ENCODE measurements at regions not wholly inside any gene's neighbourhood (a gene's known extent, or its start where the extent isn't known, plus 50 kb on each side); places are given as distances from the start of the nearest gene placed in this dataset.
"Not testable (repeated sequence)": the region's sequence is repeated elsewhere in the genome, so short reads cannot be mapped to it uniquely, and the experiment has no call there.

DNA sequence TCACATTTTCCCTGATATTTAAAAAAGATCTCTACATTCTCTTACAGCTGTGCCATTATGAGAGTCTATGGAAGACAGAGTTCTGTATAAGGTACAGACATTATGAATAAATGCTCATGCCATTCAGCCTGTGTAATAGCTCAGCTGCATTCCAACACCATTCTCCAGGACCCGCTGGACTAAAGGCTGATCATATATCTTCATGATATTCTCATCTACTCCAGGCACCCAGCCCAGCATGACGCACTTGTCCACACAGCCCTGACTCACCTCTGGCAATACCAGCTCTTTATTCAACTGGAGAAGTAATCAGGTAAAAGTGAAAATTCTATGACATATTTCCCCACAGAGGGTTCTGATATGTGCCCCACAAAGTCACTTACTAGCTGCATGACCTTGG lies 437.5 kb upstream of the FGF16 start:
- Mint-ChIP-seq H3K27me3 (ENCODE audit: insufficient read depth, low read depth) (peaks cover 2% of the 10 kb centered on the region), H3K4me1 (peaks cover 8% of the 10 kb centered on the region), H3K27ac (no peak overlapping the region), H3K4me3 (no peak overlapping the region), H3K9me3 (peaks cover 31% of the 10 kb centered on the region), H3K36me3 (peaks cover 27% of the 10 kb centered on the region)
- no peak overlapping the region for H3K9ac ChIP-seq
- TF ChIP-seq EZH2phosphoT487 (IDR thresholded peaks at IDR 0.05) (no peak), CTCF (IDR thresholded peaks at IDR 0.05) (no peak), EZH2 (IDR thresholded peaks at IDR 0.05) (no peak)
- no peak overlapping the region for H3K4me2 ChIP-seq
- H2AFZ ChIP-seq (replicated peaks) = no peak overlapping the region
- no peak overlapping the region for H3K4me3 ChIP-seq
- peaks cover 12% of the 10 kb centered on the region for H3F3A ChIP-seq (ENCODE audit: low read depth)
- no peaks in the 10 kb centered on the region for H3K9me3 ChIP-seq (ENCODE audit: low read depth)
- no peaks in the 10 kb centered on the region for H3K27me3 ChIP-seq
- DNase-seq (ENCODE audit: low spot score) = no peak
- H3K79me2 ChIP-seq (ENCODE audit: low read depth) = peaks cover 43% of the 10 kb centered on the region
- H3K4me1 ChIP-seq = peaks cover 14% of the 10 kb centered on the region
- no peaks in the 10 kb centered on the region for H4K20me1 ChIP-seq (ENCODE audit: low read depth)
- H3K27ac ChIP-seq = no peak overlapping the region
- no peaks in the 10 kb centered on the region for H3K36me3 ChIP-seq

DNA sequence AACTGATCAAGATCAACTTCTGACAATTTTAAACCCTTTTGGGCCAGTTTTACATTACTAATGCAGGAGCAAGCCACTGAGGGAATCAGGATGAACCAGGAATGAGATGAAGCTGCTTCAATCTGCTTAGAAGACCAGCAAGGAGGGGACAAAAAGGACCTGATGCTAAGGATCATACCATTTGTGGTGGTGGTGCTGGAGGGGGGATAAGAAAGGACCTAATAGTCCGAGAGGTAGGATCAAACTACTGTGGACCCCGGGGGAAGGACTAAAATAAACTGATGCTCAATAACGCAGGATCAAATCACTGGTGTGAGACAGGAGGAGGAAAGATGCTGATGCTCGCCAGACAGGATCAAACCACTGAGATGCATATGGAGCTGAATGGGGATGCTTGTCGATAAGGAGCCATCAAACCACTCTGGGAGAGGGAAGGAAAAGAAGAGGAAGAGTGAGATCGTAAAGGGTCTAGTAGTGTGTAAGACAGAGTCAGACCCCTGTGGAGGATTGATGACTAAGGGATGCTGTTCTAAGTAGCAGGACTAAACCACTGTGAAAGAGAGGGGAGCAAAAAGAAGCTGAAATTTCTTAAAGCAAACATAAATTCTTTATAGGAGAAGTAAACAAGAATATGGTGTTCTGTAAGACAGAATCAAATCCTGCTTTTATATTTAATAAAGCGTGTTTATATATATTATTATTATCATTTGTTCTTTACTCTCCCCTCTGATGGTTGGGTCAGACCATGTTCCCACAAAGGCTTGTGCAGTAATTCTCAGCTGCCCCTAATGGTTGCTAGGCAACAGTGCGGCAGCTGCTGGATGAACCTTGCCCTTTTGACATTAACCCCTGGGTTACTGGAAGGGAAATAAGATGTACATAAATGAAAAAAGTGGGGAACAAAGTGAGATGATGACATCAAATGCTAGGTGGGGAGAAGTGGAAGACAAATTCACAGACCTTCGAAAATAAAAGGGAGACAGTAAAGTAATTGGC lies 432.5 kb upstream of the FGF16 start:
- peaks cover 19% of the 10 kb centered on the region for H3K9me3 Mint-ChIP-seq
- peak; percentile 92 for DNase-seq (ENCODE audit: low spot score)
- H3K9me3 ChIP-seq (ENCODE audit: low read depth) = no peaks in the 10 kb centered on the region
- no peak overlapping the region for H3K4me3 Mint-ChIP-seq
- H3K27me3 ChIP-seq = no peaks in the 10 kb centered on the region
- H3K4me1 ChIP-seq = peaks cover 23% of the 10 kb centered on the region
- H3K4me2 ChIP-seq = peak overlapping the region; percentile 77
- no peaks in the 10 kb centered on the region for H4K20me1 ChIP-seq (ENCODE audit: low read depth)
- peaks cover 7% of the 10 kb centered on the region for H3K36me3 Mint-ChIP-seq
- H3F3A ChIP-seq (ENCODE audit: low read depth) = peaks cover 12% of the 10 kb centered on the region
- H3K27ac Mint-ChIP-seq = no peak overlapping the region
- H2AFZ ChIP-seq (replicated peaks) = no peak overlapping the region
- peak overlapping the region; percentile 42 for H3K4me3 ChIP-seq
- peak overlapping the region; percentile 99 for H3K27ac ChIP-seq
- TF ChIP-seq CTCF (IDR thresholded peaks at IDR 0.05) (no peak), EZH2 (IDR thresholded peaks at IDR 0.05) (no peak), EZH2phosphoT487 (IDR thresholded peaks at IDR 0.05) (no peak)
- peaks cover 41% of the 10 kb centered on the region for H3K79me2 ChIP-seq (ENCODE audit: low read depth)
- no peak overlapping the region for H3K9ac ChIP-seq
- peaks cover 21% of the 10 kb centered on the region for H3K4me1 Mint-ChIP-seq
- H3K27me3 Mint-ChIP-seq (ENCODE audit: insufficient read depth, low read depth) = peaks cover 2% of the 10 kb centered on the region
- H3K36me3 ChIP-seq = no peaks in the 10 kb centered on the region

- Mint-ChIP-seq H3K36me3 (peaks cover under 1% of the 10 kb centered on the region), H3K4me1 (peaks cover 16% of the 10 kb centered on the region), H3K4me3 (no peak overlapping the region), H3K27me3 (ENCODE audit: insufficient read depth, low read depth) (peaks cover under 1% of the 10 kb centered on the region), H3K27ac (peak overlapping the region; percentile 75), H3K9me3 (peaks cover 9% of the 10 kb centered on the region)
- H2AFZ ChIP-seq (replicated peaks) = no peak overlapping the region
- no peaks in the 10 kb centered on the region for H4K20me1 ChIP-seq (ENCODE audit: low read depth)
- H3F3A ChIP-seq (ENCODE audit: low read depth) = peaks cover 12% of the 10 kb centered on the region
- no peak for DNase-seq (ENCODE audit: low spot score)
- H3K36me3 ChIP-seq = no peaks in the 10 kb centered on the region
- H3K27me3 ChIP-seq = no peaks in the 10 kb centered on the region
- TF ChIP-seq EZH2 (IDR thresholded peaks at IDR 0.05) (no peak), EZH2phosphoT487 (IDR thresholded peaks at IDR 0.05) (no peak), CTCF (IDR thresholded peaks at IDR 0.05) (no peak)
- no peak overlapping the region for H3K9ac ChIP-seq
- H3K27ac ChIP-seq = no peak overlapping the region
- no peak overlapping the region for H3K4me2 ChIP-seq
- H3K4me3 ChIP-seq = no peak overlapping the region
- H3K79me2 ChIP-seq (ENCODE audit: low read depth) = peaks cover 17% of the 10 kb centered on the region
- no peaks in the 10 kb centered on the region for H3K9me3 ChIP-seq (ENCODE audit: low read depth)
- peaks cover 20% of the 10 kb centered on the region for H3K4me1 ChIP-seq
Measured at GRCh38 chrX:77017093-77017492, 430.1 kb upstream of the FGF16 start.

DNA sequence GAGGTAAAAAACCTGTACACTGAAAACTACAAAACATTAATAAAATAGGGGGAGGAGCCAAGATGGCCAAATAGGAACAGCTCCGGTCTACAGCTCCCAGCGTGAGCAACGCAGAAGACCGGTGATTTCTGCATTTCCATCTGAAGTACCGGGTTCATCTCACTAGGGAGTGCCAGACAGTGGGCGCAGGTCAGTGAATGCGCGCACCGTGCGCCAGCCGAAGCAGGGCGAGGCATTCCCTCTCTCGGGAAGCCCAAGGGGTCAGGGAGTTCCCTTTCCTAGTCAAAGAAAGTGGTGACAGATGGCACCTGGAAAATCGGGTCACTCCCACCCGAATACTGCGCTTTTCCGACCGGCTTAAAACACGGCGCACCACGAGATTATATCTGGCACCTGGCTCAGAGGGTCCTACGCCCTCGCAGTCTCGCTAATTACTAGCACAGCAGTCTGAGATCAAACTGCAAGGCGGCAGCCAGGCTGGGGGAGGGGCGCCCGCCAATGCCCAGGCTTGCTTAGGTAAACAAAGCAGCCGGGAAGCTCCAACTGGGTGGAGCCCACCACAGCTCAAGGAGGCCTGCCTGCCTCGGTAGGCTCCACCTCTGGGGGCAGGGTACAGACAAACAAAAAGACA lies 400.9 kb upstream of the FGF16 start:
- H2AFZ ChIP-seq (replicated peaks); H3F3A ChIP-seq (ENCODE audit: low read depth); H4K20me1 ChIP-seq (ENCODE audit: low read depth); H3K36me3 Mint-ChIP-seq; H3K4me1 ChIP-seq; H3K27me3 ChIP-seq; H3K4me1 Mint-ChIP-seq; H3K27me3 Mint-ChIP-seq (ENCODE audit: insufficient read depth, low read depth); H3K9ac ChIP-seq; H3K36me3 ChIP-seq; H3K27ac ChIP-seq; H3K79me2 ChIP-seq (ENCODE audit: low read depth); H3K9me3 ChIP-seq (ENCODE audit: low read depth): not testable (repeated sequence)
- peak overlapping the region; percentile 48 for H3K4me3 ChIP-seq
- Mint-ChIP-seq H3K4me3 (peak overlapping the region; percentile 79), H3K9me3 (peaks cover 16% of the 10 kb centered on the region), H3K27ac (peak overlapping the region; percentile 72)
- H3K4me2 ChIP-seq = peak overlapping the region; percentile 70
- peak; percentile 60 for DNase-seq (ENCODE audit: low spot score)
